ENCODE measurements at regions not wholly inside any gene's neighbourhood (a gene's known extent, or its start where the extent isn't known, plus 50 kb on each side); places are given as distances from the start of the nearest gene placed in this dataset.

DNA sequence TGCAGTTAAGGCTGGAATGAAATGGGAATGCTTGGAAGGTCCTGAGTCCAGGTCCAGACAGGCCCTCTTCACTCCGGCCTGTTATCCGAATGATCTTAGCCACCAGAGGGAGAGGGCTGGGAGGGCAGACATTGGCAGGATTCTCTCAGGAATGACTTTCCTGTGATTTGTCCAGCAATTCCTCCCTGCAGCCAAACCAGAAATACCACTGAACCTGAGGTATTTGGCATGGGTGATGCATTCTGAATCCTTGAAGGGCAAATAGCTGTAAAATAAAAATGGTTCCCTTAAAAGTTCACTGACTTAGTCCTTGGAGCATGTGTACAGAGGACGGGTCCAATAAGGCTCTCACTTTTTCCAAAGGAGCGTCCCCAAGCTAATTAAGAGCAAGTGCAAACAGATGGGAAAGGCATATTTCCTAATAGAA is 77.5 kb upstream of the HABP2 start:
- Histone ChIP-seq H3K27me3 (ENCODE audit: insufficient read depth, low read depth, low read length) (no peaks in the 10 kb centered on the region), H3K4me3 (ENCODE audit: low read length) (no peak overlapping the region), H3K9ac (ENCODE audit: low read length) (no peak overlapping the region), H3K27ac (ENCODE audit: low read length) (no peak overlapping the region), H3K9me3 (ENCODE audit: low read length) (peaks cover 3% of the 10 kb centered on the region), H2AFZ (ENCODE audit: low read depth, low read length) (no peak overlapping the region), H3K36me3 (ENCODE audit: insufficient read depth, low read length) (no peaks in the 10 kb centered on the region), H4K20me1 (ENCODE audit: insufficient read depth) (no peaks in the 10 kb centered on the region), H3F3A (ENCODE audit: insufficient read depth, low read length, poor library complexity, severe bottlenecking) (no peaks in the 10 kb centered on the region), H3K79me2 (replicated peaks; ENCODE audit: insufficient read depth, low read length) (no peaks in the 10 kb centered on the region), H3K9me2 (ENCODE audit: insufficient read depth, low read length) (no peaks in the 10 kb centered on the region), H3K4me2 (ENCODE audit: low read length) (no peak overlapping the region)
- TF ChIP-seq CTCF (IDR thresholded peaks at IDR 0.05; ENCODE audit: poor library complexity, severe bottlenecking) (no peak), POLR2AphosphoS5 (IDR thresholded peaks at IDR 0.05) (no peak), RAD21 (conservative IDR thresholded peaks at IDR 0.05) (no peak), SMC3 (conservative IDR thresholded peaks at IDR 0.05; ENCODE audit: poor library complexity) (no peak), MXI1 (conservative IDR thresholded peaks at IDR 0.05; ENCODE audit: poor library complexity, severe bottlenecking) (no peak), TAF1 (IDR thresholded peaks at IDR 0.05; ENCODE audit: low read depth) (no peak), EP300 (conservative IDR thresholded peaks at IDR 0.05; ENCODE audit: poor library complexity, severe bottlenecking) (no peak), EZH2 (IDR thresholded peaks at IDR 0.05; ENCODE audit: borderline replicate concordance, insufficient read depth, low read length, poor library complexity, severe bottlenecking) (no peak)
- TF ChIP-seq, protein P1, sequence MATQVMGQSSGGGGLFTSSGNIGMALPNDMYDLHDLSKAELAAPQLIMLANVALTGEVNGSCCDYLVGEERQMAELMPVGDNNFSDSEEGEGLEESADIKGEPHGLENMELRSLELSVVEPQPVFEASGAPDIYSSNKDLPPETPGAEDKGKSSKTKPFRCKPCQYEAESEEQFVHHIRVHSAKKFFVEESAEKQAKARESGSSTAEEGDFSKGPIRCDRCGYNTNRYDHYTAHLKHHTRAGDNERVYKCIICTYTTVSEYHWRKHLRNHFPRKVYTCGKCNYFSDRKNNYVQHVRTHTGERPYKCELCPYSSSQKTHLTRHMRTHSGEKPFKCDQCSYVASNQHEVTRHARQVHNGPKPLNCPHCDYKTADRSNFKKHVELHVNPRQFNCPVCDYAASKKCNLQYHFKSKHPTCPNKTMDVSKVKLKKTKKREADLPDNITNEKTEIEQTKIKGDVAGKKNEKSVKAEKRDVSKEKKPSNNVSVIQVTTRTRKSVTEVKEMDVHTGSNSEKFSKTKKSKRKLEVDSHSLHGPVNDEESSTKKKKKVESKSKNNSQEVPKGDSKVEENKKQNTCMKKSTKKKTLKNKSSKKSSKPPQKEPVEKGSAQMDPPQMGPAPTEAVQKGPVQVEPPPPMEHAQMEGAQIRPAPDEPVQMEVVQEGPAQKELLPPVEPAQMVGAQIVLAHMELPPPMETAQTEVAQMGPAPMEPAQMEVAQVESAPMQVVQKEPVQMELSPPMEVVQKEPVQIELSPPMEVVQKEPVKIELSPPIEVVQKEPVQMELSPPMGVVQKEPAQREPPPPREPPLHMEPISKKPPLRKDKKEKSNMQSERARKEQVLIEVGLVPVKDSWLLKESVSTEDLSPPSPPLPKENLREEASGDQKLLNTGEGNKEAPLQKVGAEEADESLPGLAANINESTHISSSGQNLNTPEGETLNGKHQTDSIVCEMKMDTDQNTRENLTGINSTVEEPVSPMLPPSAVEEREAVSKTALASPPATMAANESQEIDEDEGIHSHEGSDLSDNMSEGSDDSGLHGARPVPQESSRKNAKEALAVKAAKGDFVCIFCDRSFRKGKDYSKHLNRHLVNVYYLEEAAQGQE (IDR thresholded peaks at IDR 0.05; ENCODE audit: borderline replicate concordance) = no peak

DNA sequence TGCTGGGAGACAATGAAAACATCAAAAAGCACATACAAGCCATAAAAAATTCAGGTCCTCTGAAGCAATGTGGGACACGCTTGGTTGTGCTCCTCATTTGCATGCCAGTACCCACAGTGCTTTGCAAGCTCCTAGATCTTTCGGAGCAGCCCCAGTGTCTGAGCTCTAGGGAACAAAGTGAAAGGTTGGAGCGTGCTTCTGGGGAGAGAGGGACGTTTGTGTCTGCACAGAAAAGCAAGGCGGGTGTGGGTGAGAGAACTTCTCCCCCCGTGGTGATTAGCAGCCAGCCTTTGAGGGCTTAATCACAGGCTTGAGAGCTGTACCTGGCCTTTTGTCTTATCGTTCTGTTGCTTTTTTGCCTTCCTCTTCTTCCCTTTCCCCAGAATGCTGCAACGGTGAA is 76.7 kb upstream of the HABP2 start:
- H3K79me2 ChIP-seq (replicated peaks; ENCODE audit: insufficient read depth, low read length) = no peaks in the 10 kb centered on the region
- no peaks in the 10 kb centered on the region for H3K9me2 ChIP-seq (ENCODE audit: insufficient read depth, low read length)
- no peak overlapping the region for H3K4me3 ChIP-seq (ENCODE audit: low read length)
- no peak overlapping the region for H3K9ac ChIP-seq (ENCODE audit: low read length)
- H3K4me2 ChIP-seq (ENCODE audit: low read length) = no peak overlapping the region
- H3F3A ChIP-seq (ENCODE audit: insufficient read depth, low read length, poor library complexity, severe bottlenecking) = no peaks in the 10 kb centered on the region
- no peaks in the 10 kb centered on the region for H3K27me3 ChIP-seq (ENCODE audit: insufficient read depth, low read depth, low read length)
- no peak overlapping the region for H3K27ac ChIP-seq (ENCODE audit: low read length)
- H3K36me3 ChIP-seq (ENCODE audit: insufficient read depth, low read length) = no peaks in the 10 kb centered on the region
- peaks cover 7% of the 10 kb centered on the region for H3K9me3 ChIP-seq (ENCODE audit: low read length)
- H2AFZ ChIP-seq (ENCODE audit: low read depth, low read length) = no peak overlapping the region
- no peaks in the 10 kb centered on the region for H4K20me1 ChIP-seq (ENCODE audit: insufficient read depth)
- TF ChIP-seq RAD21 (conservative IDR thresholded peaks at IDR 0.05) = no peak
- TF ChIP-seq SMC3 (conservative IDR thresholded peaks at IDR 0.05; ENCODE audit: poor library complexity) = no peak
- no peak for TF ChIP-seq TAF1 (IDR thresholded peaks at IDR 0.05; ENCODE audit: low read depth)
- TF ChIP-seq CTCF (IDR thresholded peaks at IDR 0.05; ENCODE audit: poor library complexity, severe bottlenecking) = no peak
- no peak for TF ChIP-seq POLR2AphosphoS5 (IDR thresholded peaks at IDR 0.05)
- TF ChIP-seq EZH2 (IDR thresholded peaks at IDR 0.05; ENCODE audit: borderline replicate concordance, insufficient read depth, low read length, poor library complexity, severe bottlenecking) = no peak
- no peak for TF ChIP-seq EP300 (conservative IDR thresholded peaks at IDR 0.05; ENCODE audit: poor library complexity, severe bottlenecking)
- no peak for TF ChIP-seq MXI1 (conservative IDR thresholded peaks at IDR 0.05; ENCODE audit: poor library complexity, severe bottlenecking)
- TF ChIP-seq, protein P1 (IDR thresholded peaks at IDR 0.05; ENCODE audit: borderline replicate concordance) = no peak
